C4-2B (cell line): ENCODE measurements at regions not wholly inside any gene's neighbourhood (a gene's known extent, or its start where the extent isn't known, plus 50 kb on each side); places are given as distances from the start of the nearest gene placed in this dataset.

Experiments used
- ZFX ChIP-seq: fragments of 450-650 bp; IDR thresholded peaks from 2 replicates; pipeline ENCODE4 v1.6.1; 2017
- TF ChIP-seq, protein P1 (sequence below): fragments of 450-650 bp; conservative IDR thresholded peaks from 2 replicates; pipeline ENCODE4 v1.5.1; 2017; ENCODE audit warnings: mild to moderate bottlenecking

DNA sequence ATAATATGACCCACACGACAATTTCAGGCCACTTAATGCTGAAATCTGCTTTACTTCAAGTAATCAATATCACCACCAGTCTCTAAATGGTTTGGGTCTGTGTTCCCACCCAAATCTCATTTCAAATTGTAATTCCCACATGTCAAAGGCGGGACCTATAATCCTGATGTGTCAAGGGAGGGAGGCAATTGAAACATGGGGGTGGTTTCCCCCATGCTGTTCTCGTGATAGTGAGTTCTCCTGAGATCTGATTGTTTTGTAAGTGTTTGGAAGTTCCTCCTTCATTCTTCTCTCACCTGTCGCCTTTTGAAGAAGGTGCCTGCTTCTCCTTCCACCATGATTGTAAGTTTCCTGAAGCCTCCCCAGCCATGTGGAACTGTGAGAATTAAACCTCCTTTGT is 178.4 kb downstream of the CRPPA start:
- TF ChIP-seq, protein P1, sequence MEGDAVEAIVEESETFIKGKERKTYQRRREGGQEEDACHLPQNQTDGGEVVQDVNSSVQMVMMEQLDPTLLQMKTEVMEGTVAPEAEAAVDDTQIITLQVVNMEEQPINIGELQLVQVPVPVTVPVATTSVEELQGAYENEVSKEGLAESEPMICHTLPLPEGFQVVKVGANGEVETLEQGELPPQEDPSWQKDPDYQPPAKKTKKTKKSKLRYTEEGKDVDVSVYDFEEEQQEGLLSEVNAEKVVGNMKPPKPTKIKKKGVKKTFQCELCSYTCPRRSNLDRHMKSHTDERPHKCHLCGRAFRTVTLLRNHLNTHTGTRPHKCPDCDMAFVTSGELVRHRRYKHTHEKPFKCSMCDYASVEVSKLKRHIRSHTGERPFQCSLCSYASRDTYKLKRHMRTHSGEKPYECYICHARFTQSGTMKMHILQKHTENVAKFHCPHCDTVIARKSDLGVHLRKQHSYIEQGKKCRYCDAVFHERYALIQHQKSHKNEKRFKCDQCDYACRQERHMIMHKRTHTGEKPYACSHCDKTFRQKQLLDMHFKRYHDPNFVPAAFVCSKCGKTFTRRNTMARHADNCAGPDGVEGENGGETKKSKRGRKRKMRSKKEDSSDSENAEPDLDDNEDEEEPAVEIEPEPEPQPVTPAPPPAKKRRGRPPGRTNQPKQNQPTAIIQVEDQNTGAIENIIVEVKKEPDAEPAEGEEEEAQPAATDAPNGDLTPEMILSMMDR, result no peak
- no peak for TF ChIP-seq ZFX
